Peyer's patch (tissue), 4 donors: ENCODE measurements at regions not wholly inside any gene's neighbourhood (a gene's known extent, or its start where the extent isn't known, plus 50 kb on each side); places are given as distances from the start of the nearest gene placed in this dataset.

Source experiments
- POLR2A ChIP-seq, 2 donors: fragments of 450-650 bp; IDR thresholded peaks; one replicate each; pipeline ENCODE4 v1.5.1; 2017; ENCODE audit warnings: antibody characterized with exemption in 2 of 2, mild to moderate bottlenecking in 2 of 2, moderate library complexity in 2 of 2
- TF ChIP-seq, protein P1 (sequence below), 6 experiments: fragments of 450-650 bp in 4 of 6; fragments of 200-600 bp in 2 of 6; sonication (generic) in 1 of 6; IDR thresholded peaks; one replicate each; pipeline ENCODE4 v1.5.1; 2017 to 2019; ENCODE audit warnings: antibody characterized with exemption in 6 of 6, mild to moderate bottlenecking in 3 of 6, moderate library complexity in 1 of 6

DNA sequence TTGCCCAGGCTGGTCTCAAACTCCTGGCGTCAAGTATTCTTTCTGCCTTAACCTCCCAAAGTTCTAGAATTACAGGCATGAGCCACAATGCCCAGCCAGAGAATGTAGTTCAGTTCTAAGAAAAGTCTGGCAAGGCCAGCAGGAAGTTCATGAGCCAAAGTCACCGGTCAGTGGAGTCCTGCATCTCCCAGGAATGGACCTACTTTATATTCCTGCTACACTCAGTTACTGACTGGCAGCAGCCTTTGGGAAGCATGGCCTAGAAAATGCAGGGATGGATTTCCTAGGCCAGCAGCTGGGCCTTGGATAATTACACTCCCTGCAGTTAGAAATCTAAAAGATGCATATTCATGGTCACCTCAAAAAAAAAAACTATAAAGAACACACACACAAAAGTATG lies 135.7 kb downstream of the CAAP1 start:
- TF ChIP-seq, protein P1, sequence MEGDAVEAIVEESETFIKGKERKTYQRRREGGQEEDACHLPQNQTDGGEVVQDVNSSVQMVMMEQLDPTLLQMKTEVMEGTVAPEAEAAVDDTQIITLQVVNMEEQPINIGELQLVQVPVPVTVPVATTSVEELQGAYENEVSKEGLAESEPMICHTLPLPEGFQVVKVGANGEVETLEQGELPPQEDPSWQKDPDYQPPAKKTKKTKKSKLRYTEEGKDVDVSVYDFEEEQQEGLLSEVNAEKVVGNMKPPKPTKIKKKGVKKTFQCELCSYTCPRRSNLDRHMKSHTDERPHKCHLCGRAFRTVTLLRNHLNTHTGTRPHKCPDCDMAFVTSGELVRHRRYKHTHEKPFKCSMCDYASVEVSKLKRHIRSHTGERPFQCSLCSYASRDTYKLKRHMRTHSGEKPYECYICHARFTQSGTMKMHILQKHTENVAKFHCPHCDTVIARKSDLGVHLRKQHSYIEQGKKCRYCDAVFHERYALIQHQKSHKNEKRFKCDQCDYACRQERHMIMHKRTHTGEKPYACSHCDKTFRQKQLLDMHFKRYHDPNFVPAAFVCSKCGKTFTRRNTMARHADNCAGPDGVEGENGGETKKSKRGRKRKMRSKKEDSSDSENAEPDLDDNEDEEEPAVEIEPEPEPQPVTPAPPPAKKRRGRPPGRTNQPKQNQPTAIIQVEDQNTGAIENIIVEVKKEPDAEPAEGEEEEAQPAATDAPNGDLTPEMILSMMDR (IDR thresholded peaks at IDR 0.05), result no peak
- no peak for TF ChIP-seq POLR2A (IDR thresholded peaks at IDR 0.05)
